Stimulated activated CD8-positive, alpha-beta memory T cell treated with anti-CD3 and anti-CD28 coated beads, Interleukin-4, amount 100 ng/mL, for 48 hours (primary cell): ENCODE measurements at regions not wholly inside any gene's neighbourhood (a gene's known extent, or its start where the extent isn't known, plus 50 kb on each side); places are given as distances from the start of the nearest gene placed in this dataset.

ENCODE experiments used
- DNase-seq: peaks from one replicate; pipeline ENCODE4 v3.0.0-alpha.2; 2020

- DNase-seq: no peak
These were observed 127.7 kb upstream of the CAMK1G start for GRCh38 chr1:209455661-209456358.

- DNase-seq: no peak
These were observed 126.6 kb upstream of the CAMK1G start for GRCh38 chr1:209456878-209457277.

GRCh38 chr1:209457401-209458125, 126.0 kb upstream of the CAMK1G start:
- DNase-seq: no peak

GRCh38 chr1:209458921-209459320, 124.6 kb upstream of the CAMK1G start:
- no peak for DNase-seq

GRCh38 chr1:209461168-209461567, 122.3 kb upstream of the CAMK1G start:
- DNase-seq: no peak

GRCh38 chr1:209462433-209462832, 121.1 kb upstream of the CAMK1G start:
- DNase-seq: no peak

DNA sequence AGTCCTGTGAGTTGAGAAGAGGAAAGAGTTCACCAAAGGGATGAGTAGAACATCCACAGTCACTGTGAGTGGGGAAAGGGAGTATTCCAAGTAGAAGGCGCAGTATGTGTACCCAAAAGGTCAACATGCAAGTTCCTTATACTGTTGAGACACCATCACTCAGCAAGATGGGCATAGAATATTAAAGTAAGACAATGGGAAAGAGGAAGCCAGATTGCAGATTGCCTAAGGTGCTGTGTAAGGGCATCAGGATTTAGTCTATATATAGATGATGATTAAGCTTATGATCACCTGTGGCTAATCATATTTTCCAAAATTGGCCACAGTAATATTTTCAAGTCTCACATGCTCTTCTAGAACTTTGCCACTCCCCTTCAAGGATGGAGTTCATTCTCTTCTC, 120.1 kb upstream of the CAMK1G start:
- no peak for DNase-seq

- no peak for DNase-seq
These were observed 110.5 kb upstream of the CAMK1G start for GRCh38 chr1:209473025-209473424.

- no peak for DNase-seq
These were observed 103.2 kb upstream of the CAMK1G start for GRCh38 chr1:209480345-209480744.

GRCh38 chr1:209483691-209484090, 99.8 kb upstream of the CAMK1G start:
- DNase-seq: no peak

DNA sequence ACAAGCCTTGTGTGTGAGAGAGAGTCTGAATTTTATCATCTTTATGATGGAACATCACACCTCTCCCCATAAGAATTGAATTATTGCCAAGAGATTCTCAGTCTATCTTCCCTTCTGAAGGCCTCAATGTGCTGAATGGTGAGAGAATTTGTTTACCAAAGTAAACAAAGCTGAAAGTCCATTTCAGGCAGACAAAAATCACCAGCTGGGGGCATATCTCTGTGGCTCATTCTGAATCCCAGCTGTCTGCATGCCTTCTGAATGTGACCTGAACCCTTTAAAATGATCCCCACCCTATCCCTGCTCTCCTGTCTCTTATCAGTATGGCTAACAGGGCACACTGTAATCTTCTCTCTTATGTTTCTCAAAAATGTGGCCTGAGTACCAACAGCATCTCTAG, 99.1 kb upstream of the CAMK1G start:
- DNase-seq: no peak

DNA sequence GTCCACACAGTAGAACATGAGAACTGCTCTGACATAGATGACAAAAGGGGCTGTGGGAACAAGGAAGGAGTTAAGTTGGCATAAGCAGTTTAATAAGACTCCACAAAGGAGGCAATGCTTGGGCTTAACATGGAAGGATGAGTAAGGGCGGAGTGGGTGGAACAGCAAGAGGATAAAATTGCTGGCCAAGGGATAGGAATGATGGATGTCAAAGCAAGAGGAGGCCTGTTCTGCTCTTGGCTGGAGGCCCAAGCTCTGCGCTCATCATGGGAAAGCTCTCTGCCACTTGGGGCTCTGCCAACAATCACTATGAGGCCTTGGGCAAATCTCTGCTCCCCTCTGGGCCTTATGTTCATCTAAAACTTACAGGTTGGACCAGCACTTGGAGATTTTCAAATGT, 98.3 kb upstream of the CAMK1G start:
- no peak for DNase-seq

GRCh38 chr1:209485751-209486150, 97.8 kb upstream of the CAMK1G start:
- no peak for DNase-seq

DNA sequence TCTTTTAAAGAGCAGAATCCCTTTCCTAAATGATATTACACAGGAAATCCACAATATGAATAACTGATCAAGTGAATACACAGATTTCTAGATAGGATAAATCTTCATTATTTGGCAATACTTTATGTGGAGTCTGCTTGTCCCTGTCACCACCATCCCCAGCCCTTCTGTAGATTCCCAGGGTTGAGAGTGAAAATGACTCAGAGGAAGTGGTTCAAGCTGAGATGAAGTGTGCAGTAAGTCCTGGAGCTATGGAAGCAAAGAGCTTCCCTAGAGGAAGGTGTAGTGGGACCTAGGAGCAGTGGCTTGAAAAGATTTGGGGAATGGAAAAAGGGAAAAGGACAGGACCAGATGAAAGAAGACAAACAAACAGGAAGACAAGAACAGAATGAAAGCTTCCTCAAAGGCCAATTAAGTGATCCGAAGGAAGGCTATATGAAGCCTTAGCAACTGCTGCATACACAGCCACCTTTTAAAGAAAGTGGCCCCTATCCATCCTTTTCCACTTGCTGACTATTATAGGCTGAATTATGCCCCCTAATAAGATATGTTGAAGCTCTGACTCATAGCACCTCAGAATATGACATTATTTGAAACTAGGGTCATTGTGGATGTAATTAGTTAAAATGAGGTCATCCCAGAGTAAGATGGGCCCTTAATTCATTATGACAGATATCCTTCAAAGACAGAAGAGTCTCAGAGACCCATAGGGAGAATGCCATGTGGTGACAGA, 96.5 kb upstream of the CAMK1G start:
- no peak for DNase-seq

DNA sequence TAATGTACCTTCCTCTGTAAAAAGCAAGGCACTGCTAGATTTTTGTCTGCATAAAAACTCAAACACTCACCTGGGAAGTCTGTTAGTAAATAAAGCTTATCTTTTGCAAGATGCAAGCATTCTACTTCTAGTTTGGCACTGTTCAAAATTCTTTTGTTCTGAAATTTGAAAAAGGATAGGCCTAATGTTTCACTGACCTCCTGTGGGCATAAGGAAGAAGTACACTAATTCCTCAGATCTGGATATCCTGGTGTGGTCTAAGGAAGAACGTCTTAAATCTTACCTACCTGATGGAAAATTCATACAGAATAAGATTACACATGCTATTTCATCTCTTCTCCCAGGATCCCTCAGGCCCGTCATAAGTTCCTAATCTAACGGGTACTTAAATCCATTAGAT, 93.5 kb upstream of the CAMK1G start:
- DNase-seq: no peak

- DNase-seq: no peak
These were observed 92.5 kb upstream of the CAMK1G start for GRCh38 chr1:209491031-209491430.

GRCh38 chr1:209491496-209491895, 92.0 kb upstream of the CAMK1G start:
- no peak for DNase-seq

DNA sequence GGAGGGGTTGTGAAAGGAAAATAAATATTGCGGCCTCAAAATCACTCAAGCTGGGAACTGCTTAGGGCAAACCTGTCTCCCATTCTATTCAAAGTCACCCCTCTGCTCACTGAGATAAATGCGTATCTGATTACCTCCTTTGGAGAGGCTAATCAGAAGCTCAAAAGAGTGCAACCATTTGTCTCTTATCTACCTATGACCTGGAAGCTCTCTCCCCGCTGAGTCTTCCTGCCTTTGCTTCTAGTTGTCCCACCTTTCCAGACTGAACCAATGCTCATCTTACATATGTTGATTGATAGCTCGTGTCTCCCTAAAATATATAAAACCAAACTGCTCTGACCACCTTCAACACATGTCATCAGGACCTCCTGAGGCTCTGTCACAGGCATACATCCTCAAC, 91.6 kb upstream of the CAMK1G start:
- DNase-seq: no peak

GRCh38 chr1:209493559-209493958, 90.0 kb upstream of the CAMK1G start:
- DNase-seq: no peak

GRCh38 chr1:209497729-209498128, 85.8 kb upstream of the CAMK1G start:
- DNase-seq: no peak

- no peak for DNase-seq
These were observed 82.5 kb upstream of the CAMK1G start for GRCh38 chr1:209500993-209501392.

- DNase-seq: no peak
These were observed 80.3 kb upstream of the CAMK1G start for GRCh38 chr1:209503196-209503595.

DNA sequence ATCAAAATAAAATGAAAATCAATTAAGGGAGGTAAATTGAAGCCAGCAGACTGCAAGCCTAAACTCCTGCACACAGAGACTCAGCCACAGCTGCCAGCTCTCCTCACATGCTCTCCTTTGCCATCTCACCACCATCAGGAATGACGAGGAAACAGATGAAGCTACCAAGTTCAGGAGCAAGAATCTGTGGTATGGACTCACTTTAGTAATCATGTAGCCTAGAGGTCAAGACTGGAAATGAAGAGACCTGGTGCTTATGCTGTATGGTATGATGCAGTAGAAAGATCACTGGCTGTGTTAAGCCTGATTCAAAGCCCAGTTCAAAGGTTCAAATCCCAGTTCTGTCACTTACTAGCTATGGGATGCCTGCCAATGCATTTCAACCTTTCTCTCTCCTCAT, 78.9 kb upstream of the CAMK1G start:
- DNase-seq: no peak

- no peak for DNase-seq
These were observed 78.5 kb upstream of the CAMK1G start for GRCh38 chr1:209505044-209505443.
